ENCODE measurements at regions not wholly inside any gene's neighbourhood (a gene's known extent, or its start where the extent isn't known, plus 50 kb on each side); places are given as distances from the start of the nearest gene placed in this dataset.

DNA sequence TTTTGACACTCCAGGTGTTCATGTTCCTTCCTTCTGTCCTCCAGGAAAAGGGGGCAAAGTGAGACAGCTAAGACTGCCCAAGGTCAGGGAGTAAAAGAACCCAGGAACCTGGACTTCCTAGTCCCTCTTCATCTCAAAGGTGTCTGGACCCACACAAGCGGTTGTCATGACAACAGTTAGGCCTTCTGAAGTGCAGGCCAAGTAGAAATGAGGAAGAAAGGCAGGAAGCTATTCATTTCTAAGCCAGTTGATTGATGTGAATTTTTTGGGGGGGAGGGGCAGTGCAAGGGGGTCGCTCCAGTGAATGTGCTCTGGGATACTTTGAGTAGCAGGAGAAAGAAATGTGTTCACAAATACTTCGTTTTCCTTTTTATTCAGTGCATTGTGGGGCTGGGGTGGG is 114.3 kb downstream of the NAV1 start:
- TF ChIP-seq POLR2A (IDR thresholded peaks at IDR 0.05): no peak
- TF ChIP-seq, protein P1, sequence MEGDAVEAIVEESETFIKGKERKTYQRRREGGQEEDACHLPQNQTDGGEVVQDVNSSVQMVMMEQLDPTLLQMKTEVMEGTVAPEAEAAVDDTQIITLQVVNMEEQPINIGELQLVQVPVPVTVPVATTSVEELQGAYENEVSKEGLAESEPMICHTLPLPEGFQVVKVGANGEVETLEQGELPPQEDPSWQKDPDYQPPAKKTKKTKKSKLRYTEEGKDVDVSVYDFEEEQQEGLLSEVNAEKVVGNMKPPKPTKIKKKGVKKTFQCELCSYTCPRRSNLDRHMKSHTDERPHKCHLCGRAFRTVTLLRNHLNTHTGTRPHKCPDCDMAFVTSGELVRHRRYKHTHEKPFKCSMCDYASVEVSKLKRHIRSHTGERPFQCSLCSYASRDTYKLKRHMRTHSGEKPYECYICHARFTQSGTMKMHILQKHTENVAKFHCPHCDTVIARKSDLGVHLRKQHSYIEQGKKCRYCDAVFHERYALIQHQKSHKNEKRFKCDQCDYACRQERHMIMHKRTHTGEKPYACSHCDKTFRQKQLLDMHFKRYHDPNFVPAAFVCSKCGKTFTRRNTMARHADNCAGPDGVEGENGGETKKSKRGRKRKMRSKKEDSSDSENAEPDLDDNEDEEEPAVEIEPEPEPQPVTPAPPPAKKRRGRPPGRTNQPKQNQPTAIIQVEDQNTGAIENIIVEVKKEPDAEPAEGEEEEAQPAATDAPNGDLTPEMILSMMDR (IDR thresholded peaks at IDR 0.05): no peak
- no peak for TF ChIP-seq POLR2AphosphoS5 (IDR thresholded peaks at IDR 0.05)
